GOT3 (cell line): ENCODE measurements at regions not wholly inside any gene's neighbourhood (a gene's known extent, or its start where the extent isn't known, plus 50 kb on each side); places are given as distances from the start of the nearest gene placed in this dataset.
"Not testable (repeated sequence)": the region's sequence is repeated elsewhere in the genome, so short reads cannot be mapped to it uniquely, and the experiment has no call there.

ENCODE experiments used
- DNase-seq: peaks from one replicate; lab custom pipeline; 2025; ENCODE audit warnings: mixed read lengths; lab: John Stamatoyannopoulos, UW

- DNase-seq = no peak
These were observed 1147.1 kb upstream of the LRRTM3 start for GRCh38 chr10:65778753-65779152.

GRCh38 chr10:65779985-65780384 lies 1145.9 kb upstream of the LRRTM3 start:
- DNase-seq = no peak

GRCh38 chr10:65786279-65786678 lies 1139.6 kb upstream of the LRRTM3 start:
- DNase-seq = no peak

- DNase-seq = no peak
These were observed 1138.3 kb upstream of the LRRTM3 start for GRCh38 chr10:65787571-65787970.

GRCh38 chr10:65788271-65788670 lies 1137.6 kb upstream of the LRRTM3 start:
- no peak for DNase-seq

GRCh38 chr10:65791979-65792378 lies 1133.9 kb upstream of the LRRTM3 start:
- no peak for DNase-seq

- no peak for DNase-seq
These were observed 1132.0 kb upstream of the LRRTM3 start for GRCh38 chr10:65793738-65794425.

GRCh38 chr10:65794861-65795260 lies 1131.0 kb upstream of the LRRTM3 start:
- not testable (repeated sequence) for DNase-seq

- no peak for DNase-seq
These were observed 1129.4 kb upstream of the LRRTM3 start for GRCh38 chr10:65796472-65796871.

GRCh38 chr10:65798133-65798532 lies 1127.7 kb upstream of the LRRTM3 start:
- no peak for DNase-seq

- no peak for DNase-seq
These were observed 1123.4 kb upstream of the LRRTM3 start for GRCh38 chr10:65802391-65802790.

- no peak for DNase-seq
These were observed 1120.3 kb upstream of the LRRTM3 start for GRCh38 chr10:65805511-65805910.

GRCh38 chr10:65805993-65806392 lies 1119.8 kb upstream of the LRRTM3 start:
- DNase-seq = no peak

- no peak for DNase-seq
These were observed 1117.0 kb upstream of the LRRTM3 start for GRCh38 chr10:65808687-65809333.

GRCh38 chr10:65811931-65812525 lies 1113.8 kb upstream of the LRRTM3 start:
- no peak for DNase-seq

GRCh38 chr10:65816536-65816935 lies 1109.3 kb upstream of the LRRTM3 start:
- DNase-seq = no peak

GRCh38 chr10:65818990-65819389 lies 1106.8 kb upstream of the LRRTM3 start:
- DNase-seq = no peak

- DNase-seq = no peak
These were observed 1098.5 kb upstream of the LRRTM3 start for GRCh38 chr10:65827359-65827758.

- DNase-seq = no peak
These were observed 1087.0 kb upstream of the LRRTM3 start for GRCh38 chr10:65838811-65839210.

- no peak for DNase-seq
These were observed 1082.6 kb upstream of the LRRTM3 start for GRCh38 chr10:65843203-65843602.

- DNase-seq = no peak
These were observed 1079.9 kb upstream of the LRRTM3 start for GRCh38 chr10:65845916-65846315.

- no peak for DNase-seq
These were observed 1079.3 kb upstream of the LRRTM3 start for GRCh38 chr10:65846541-65846940.

GRCh38 chr10:65846949-65847348 lies 1078.9 kb upstream of the LRRTM3 start:
- DNase-seq = no peak
